ENCODE measurements at regions not wholly inside any gene's neighbourhood (a gene's known extent, or its start where the extent isn't known, plus 50 kb on each side); places are given as distances from the start of the nearest gene placed in this dataset.

- DNase-seq (ENCODE audit: low read depth in 2 of 2) = no peak
Measured at GRCh38 chr5:111582451-111582850, 70.1 kb upstream of the STARD4 start.

GRCh38 chr5:111580956-111581355 is 68.6 kb upstream of the STARD4 start:
- DNase-seq (ENCODE audit: low read depth in 2 of 2) = no peak

GRCh38 chr5:111574311-111574710 is 62.0 kb upstream of the STARD4 start:
- DNase-seq (ENCODE audit: low read depth in 2 of 2) = no peak

- no peak for DNase-seq (ENCODE audit: low read depth in 2 of 2)
Measured at GRCh38 chr5:111572561-111572960, 60.2 kb upstream of the STARD4 start.

DNA sequence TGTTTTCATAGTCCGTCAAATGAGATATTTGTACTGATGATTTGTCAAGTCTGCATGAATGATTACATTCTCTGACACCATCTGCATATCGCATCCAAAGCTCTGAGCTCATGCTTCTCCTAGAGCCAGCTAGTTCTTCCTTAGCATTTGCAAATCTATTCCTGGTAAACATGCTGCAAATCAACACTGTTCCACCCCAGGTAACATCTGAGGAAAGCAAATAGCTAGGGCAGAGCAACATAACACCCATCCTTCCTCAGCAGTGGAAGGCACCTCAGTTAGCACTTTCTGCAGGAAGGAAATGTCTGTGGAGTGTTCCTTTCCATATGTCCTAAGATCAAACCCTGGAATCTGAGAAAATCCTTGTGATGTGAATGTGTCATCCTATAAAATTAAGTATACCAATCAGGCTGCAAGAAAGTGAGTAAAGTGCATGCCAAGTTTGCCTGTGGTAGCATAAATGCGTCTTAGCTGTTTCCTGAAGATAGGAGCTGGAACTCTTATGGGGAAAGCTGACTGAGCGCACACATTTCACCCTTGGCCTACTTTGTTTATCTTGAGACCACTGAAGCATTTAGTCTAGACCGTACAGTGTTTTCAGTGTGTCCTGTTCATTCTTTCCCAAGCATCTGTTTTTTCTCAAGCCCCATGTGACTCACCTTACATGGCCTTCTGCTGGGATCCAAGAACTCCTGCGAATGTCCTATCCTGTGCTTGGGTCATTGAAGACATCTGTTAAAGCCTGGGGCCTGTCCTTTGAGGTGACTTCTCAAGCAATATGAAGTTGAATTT is 50.9 kb upstream of the STARD4 start:
- no peak for DNase-seq (ENCODE audit: low read depth in 2 of 2)

GRCh38 chr5:111562561-111562960 is 50.2 kb upstream of the STARD4 start:
- no peak for DNase-seq (ENCODE audit: low read depth in 2 of 2)

Data from stimulated activated CD4-positive, alpha-beta T cell treated with anti-CD3 and anti-CD28 coated beads, Interleukin-1b, Interleukin-23, amount 100 ng/mL, for 4 hours (primary cell).